WI38 (cell line): ENCODE measurements at regions not wholly inside any gene's neighbourhood (a gene's known extent, or its start where the extent isn't known, plus 50 kb on each side); places are given as distances from the start of the nearest gene placed in this dataset.

Experiments used
- H3K4me3 ChIP-seq: 2 replicates; pipeline ENCODE4 v1.5.1; 2011; ENCODE audit warnings: low read depth, mild to moderate bottlenecking, control low read depth, low read length
- TF ChIP-seq, protein P1 (sequence below): IDR thresholded peaks from 2 replicates; pipeline ENCODE4 v1.5.1; 2012; ENCODE audit warnings: low read depth, mild to moderate bottlenecking, control low read depth, low read length

DNA sequence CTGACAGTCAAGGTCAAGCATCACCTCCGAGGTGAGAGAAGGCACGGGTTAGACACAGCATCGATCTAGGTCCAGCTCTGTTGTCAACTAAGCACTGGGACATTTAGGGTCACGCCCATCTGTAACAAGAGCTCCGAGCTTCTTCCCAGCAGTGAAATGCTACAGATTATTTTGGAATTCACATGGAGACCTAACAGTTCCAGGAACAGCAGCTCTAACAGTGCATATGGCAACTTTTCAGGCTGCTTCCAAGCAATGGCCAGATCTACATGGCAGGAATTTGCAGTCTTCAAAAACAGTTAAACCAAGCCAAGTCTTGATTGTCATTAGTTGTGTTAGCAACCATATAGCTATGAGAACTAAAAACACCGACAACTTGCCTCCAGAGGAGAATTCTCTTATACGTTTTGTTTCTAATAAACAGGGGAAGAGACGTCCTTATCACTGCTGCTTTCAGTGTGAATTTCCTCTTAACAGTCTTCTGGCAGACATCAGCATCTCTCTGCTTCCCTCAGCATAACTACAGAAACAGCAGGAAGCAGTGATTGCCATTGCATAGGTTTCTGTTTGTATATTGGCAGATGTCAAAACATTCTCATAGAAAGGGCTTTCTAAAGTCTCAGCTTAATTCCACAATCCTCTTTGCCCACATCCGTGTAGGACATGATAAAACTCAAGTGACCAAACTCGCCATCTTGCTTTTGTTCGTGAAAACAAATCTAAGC is 242.1 kb upstream of the DAPK1 start:
- H3K4me3 ChIP-seq = no peak overlapping the region
- TF ChIP-seq, protein P1, sequence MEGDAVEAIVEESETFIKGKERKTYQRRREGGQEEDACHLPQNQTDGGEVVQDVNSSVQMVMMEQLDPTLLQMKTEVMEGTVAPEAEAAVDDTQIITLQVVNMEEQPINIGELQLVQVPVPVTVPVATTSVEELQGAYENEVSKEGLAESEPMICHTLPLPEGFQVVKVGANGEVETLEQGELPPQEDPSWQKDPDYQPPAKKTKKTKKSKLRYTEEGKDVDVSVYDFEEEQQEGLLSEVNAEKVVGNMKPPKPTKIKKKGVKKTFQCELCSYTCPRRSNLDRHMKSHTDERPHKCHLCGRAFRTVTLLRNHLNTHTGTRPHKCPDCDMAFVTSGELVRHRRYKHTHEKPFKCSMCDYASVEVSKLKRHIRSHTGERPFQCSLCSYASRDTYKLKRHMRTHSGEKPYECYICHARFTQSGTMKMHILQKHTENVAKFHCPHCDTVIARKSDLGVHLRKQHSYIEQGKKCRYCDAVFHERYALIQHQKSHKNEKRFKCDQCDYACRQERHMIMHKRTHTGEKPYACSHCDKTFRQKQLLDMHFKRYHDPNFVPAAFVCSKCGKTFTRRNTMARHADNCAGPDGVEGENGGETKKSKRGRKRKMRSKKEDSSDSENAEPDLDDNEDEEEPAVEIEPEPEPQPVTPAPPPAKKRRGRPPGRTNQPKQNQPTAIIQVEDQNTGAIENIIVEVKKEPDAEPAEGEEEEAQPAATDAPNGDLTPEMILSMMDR = no peak

DNA sequence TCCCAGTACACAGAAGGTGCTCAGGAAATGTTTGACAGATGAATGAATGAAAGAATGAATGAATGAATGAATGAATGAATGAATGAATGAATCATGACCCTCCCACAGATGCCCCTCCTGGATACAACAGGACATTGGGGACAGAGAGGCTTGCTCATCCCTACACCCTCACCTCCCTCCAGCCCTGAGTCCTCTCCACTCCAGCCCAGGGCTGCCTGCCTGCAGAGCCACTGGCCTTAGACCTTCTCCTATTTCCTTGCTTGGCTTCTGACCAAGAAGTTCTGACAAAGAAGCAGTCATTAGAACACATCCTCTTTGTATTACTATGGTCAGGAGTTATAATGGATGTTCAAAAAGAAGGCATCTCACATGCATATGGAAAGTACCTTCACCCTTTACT is 240.7 kb upstream of the DAPK1 start:
- H3K4me3 ChIP-seq = no peak overlapping the region
- TF ChIP-seq, protein P1 = no peak

DNA sequence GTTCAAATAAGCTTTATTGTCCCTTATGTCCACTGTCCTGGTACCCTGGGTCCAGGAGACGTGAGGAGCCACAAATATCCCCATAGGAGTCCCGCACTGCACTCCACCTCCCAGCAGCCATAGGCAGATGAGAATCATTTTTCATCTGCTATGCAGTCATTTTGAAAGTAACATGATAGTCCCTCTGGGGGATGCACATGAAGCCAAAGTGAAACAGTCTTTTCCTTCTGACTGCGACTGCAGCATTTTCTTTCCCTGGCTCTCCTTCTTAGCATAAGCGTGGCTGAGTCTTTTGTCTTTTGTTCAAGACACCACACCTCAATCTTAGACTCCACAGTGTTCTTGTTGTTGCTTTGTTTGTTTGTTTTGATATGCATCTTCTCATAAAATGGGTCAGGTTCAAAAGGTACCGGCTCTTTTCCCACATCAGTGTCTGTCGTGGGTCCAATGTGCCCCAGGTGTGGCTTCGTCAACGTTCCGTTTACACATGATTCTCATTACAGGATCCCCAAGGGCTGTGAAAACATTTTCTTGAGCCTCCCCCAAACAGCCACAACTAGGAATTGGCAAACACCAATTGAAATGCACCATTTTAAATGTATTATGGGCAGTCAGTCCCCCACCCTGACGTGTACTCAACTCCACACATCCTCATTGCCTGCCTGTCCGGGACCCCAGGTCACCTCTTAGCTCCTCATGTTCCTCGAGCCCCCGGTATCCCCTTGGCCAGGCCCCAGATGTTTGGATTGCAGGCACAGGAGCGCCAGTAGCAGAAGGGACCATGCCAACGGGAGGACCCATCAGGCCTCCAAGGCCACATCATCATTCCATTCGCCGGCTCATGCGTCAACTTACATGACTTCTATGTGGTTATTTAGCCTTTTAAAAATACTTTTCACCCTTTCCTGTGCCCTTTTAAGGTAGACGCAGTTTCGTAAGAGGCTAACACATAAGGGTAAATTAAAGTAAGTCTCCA is 237.8 kb upstream of the DAPK1 start:
- TF ChIP-seq, protein P1 = no peak
- no peak overlapping the region for H3K4me3 ChIP-seq

DNA sequence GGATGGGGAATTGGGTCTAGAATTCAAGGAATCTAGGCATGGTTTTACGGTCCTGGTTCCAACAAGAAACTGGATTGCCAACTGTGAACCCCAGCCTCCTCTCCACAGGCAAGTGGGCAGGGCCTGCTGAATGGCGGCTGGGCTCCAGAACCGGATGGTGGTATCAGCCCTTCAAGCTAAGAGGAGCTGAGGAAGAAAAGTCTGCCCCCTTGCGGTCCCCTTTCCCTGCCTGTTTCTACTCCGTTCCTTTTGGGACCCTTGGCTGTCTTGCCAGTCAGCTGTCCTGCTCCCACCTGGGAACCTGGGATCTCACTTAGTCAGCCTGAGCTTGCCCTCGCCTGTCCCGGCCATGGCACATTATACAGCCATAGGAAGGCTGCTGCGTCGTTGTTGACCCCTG is 234.4 kb upstream of the DAPK1 start:
- no peak overlapping the region for H3K4me3 ChIP-seq
- TF ChIP-seq, protein P1 = no peak

DNA sequence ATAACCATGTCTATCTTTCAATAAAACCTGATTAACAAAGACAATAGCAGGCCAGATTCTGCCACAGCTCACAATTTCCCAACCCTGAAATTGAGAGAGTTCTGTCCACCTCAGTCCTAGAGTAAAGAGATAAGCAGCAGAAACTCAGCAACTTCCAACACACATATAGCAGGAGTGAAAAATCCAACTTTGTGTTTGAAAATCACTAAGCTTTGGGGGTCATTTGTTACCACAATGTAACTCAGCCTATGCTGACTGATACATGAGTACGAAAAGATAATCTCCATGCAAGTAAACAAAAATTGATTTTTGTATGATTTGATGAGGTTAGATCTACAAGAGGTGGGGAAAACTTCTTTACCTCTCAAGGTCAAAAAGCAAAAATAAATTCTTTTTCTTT is 231.0 kb upstream of the DAPK1 start:
- TF ChIP-seq, protein P1 = no peak
- H3K4me3 ChIP-seq = no peak overlapping the region

DNA sequence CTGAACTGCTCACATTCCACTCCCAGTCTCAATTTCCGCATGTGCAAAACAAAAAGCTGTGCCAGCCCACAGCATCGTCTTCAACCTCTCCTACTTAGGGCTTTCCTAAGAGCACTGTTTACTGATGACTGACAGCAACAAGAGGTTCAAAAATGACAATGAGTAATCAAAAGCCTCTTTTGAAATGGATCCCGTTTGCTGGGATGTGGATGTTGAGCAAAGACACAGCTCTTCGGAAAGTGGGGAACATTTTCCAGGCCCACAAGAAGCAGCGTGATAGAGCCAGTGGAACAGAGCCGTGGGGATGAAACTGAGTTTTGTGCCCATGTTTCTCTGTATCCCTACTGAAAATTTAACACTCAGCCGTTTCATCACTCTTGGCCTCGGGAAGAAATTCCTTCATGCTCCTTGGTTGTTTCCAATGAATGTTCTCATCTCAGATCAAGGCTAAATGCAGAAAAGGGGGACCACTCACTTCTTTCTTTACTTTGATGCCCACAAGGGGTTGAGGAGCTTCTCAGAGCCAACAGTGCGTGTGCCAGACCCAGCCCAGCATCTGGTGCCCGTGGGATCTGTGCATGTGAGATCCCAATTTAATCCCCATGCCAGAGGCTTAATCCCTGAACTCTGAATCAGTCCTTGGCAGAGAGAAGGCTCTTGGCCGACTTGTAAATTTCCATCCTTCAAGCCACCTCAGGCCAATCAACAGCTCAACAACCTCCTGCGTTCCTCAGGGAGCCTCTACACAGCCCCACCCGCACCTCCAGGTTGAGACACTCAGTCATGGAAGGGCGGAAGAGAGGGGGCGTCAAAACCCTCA is 230.2 kb upstream of the DAPK1 start:
- H3K4me3 ChIP-seq = no peak overlapping the region
- TF ChIP-seq, protein P1 = no peak
